ENCODE measurements at regions not wholly inside any gene's neighbourhood (a gene's known extent, or its start where the extent isn't known, plus 50 kb on each side); places are given as distances from the start of the nearest gene placed in this dataset.

DNA sequence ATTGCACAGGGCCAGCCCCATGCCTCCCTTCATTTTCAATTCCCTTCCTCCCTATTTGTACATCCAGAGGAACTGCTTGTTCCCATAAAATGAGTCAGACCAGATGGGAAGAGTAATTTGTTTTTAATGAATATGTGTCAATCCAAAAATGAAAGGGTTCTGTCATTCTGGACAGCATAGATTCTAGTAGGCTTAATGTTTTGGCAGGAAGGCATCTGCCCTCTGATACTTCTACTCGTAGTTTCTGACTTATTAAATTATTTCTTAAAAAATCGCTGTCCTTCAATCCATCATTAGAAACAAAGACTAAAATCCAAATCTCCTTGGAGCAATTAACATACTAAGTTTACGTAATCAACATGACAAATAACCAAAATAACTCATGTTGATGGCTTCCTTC, 665.5 kb downstream of the TENT5A start:
- TF ChIP-seq EZH2 (IDR thresholded peaks at IDR 0.05), result no peak
- TF ChIP-seq POLR2AphosphoS5 (IDR thresholded peaks at IDR 0.05; ENCODE audit: borderline replicate concordance, low read depth, low read length), result no peak
- no peak for TF ChIP-seq FOXP2 (optimal IDR thresholded peaks at IDR 0.05; ENCODE audit: control extremely low read depth, extremely low read length, insufficient read depth)
